ENCODE measurements at regions not wholly inside any gene's neighbourhood (a gene's known extent, or its start where the extent isn't known, plus 50 kb on each side); places are given as distances from the start of the nearest gene placed in this dataset.

DNA sequence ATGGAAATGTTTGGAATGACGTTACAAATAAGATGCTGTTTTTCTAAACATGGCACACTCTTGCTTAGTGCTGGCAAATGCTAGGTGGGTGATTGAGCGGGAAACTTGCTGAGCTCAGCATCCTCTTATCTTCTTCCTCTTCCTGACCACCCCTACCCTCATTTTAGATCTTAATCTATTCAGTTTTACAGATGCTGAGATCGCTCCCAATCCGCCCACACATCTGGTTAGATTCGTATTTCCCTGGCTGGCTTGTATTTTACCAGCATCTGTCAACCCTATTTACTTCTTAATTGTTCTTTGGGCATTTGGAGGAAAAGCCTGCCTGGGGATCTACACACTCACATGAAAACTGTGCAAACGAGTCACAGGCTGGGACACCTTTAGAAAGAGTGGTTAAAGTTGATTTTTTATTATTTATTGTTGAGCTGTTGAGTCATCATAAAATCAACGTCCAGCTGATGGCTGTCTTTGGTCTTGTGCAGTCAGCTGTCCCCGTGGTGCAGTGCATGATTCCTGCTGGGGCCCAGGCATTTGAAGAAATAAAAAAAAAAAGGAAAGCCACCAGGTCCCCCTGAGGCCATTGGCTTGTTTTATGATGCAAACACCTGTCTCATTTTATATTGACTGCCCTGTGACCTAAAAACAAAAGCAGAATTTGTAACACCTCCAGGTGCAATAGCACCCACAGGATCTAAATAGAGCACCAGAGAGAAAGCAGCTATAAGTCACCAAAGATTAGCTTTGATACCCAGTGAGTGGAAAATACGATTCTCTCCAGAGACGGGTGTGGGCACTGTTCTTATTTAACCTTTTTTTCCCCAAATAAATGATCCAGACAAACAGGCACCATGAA lies 258.6 kb downstream of the HS3ST3B1 start:
- intact Hi-C loops (cut with DNase I): no loop called here
- Histone ChIP-seq H3K4me3 (no peak overlapping the region), H3K4me1 (no peaks in the 10 kb centered on the region), H3K36me3 (no peaks in the 10 kb centered on the region), H3K27ac (no peak overlapping the region), H3K27me3 (no peaks in the 10 kb centered on the region), H3K9me3 (no peaks in the 10 kb centered on the region)
- no peak for DNase-seq
- WGBS, 2 donors: 38 to 46% methylated on average over 10 of the region's 10 CpGs
- TF ChIP-seq CTCF (IDR thresholded peaks at IDR 0.05) (no peak), POLR2A (IDR thresholded peaks at IDR 0.05) (no peak)

- no peak for DNase-seq
- no peaks in the 10 kb centered on the region for H3K36me3 ChIP-seq
- H3K4me1 ChIP-seq: peaks cover 0 to 2% (median 0%) of the 10 kb centered on the region in 3 donors
- no peaks in the 10 kb centered on the region for H3K27me3 ChIP-seq
- intact Hi-C loops (cut with DNase I): no loop called here
- no peaks in the 10 kb centered on the region for H3K9me3 ChIP-seq
- no peak overlapping the region for H3K4me3 ChIP-seq
- no peak overlapping the region for H3K27ac ChIP-seq
- 43 to 44% methylated on average over 4 of the region's 4 CpGs for WGBS, 2 donors
- TF ChIP-seq CTCF (IDR thresholded peaks at IDR 0.05) (no peak), POLR2A (IDR thresholded peaks at IDR 0.05) (no peak)
Observed at GRCh38 chr17:14557480-14557879, 256.6 kb downstream of the HS3ST3B1 start.

DNA sequence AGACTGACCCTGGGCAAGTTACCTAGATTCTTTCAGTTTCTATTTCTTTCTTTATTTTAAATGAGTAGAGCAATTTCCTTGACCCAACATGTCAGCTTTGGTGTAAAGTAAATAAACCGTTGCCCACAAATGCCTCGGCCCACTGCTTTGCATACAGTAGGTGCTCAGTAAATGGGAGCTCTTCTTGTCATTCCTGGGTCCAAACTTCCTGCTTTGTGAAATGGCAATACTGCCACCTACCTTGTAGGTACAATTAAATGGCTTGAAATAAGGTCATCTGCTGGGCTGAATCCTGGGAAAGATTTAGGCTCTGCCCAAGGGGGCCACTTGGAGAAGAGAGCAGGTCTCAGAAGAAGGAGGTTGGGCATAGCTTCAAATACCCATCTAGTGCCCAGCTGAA lies 253.0 kb downstream of the HS3ST3B1 start:
- DNase-seq: no peak
- no peaks in the 10 kb centered on the region for H3K36me3 ChIP-seq
- no peak overlapping the region for H3K27ac ChIP-seq
- no peak for TF ChIP-seq POLR2A (IDR thresholded peaks at IDR 0.05)
- peak in 1 of 6 experiments; percentile 28 for TF ChIP-seq CTCF (IDR thresholded peaks at IDR 0.05)
- 28 to 48% methylated on average over 2 of the region's 2 CpGs for WGBS, 2 donors
- H3K4me3 ChIP-seq: no peak overlapping the region
- intact Hi-C loops (cut with DNase I): no loop called here
- H3K9me3 ChIP-seq: no peaks in the 10 kb centered on the region
- no peaks in the 10 kb centered on the region for H3K27me3 ChIP-seq
- H3K4me1 ChIP-seq: peaks cover 0 to 6% (median 0%) of the 10 kb centered on the region in 3 donors

DNA sequence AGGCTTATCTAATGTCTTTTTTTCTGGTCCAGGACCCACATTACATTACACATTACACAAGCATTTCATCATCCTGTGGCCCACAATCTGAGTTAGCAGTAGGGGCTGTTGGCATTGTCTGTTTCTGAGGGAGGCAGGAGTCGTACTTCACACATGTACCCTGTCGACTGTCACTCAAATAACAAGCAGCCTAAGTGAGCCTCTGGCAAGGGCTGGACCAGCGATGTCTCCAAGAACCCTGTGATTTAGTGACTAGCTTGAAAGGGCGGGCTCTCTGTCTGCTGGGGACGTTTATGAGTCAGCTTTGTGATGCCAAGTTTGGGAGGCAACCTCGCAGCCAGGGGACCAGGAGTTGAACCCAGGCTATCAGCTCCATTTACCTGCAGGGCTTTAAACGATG lies 251.4 kb downstream of the HS3ST3B1 start:
- H3K27ac ChIP-seq: no peak overlapping the region
- no peaks in the 10 kb centered on the region for H3K36me3 ChIP-seq
- H3K27me3 ChIP-seq: no peaks in the 10 kb centered on the region
- intact Hi-C loops (cut with DNase I): no loop called here
- no peak for DNase-seq
- peak in 1 of 6 experiments; percentile 7 for TF ChIP-seq CTCF (IDR thresholded peaks at IDR 0.05)
- no peak for TF ChIP-seq POLR2A (IDR thresholded peaks at IDR 0.05)
- H3K9me3 ChIP-seq: no peaks in the 10 kb centered on the region
- 22 to 78% methylated on average over 5 to 7 of the region's 7 CpGs for WGBS, 2 donors
- H3K4me3 ChIP-seq: no peak overlapping the region
- H3K4me1 ChIP-seq: peaks cover 0 to 6% (median 0%) of the 10 kb centered on the region in 3 donors

- TF ChIP-seq CTCF (IDR thresholded peaks at IDR 0.05): no peak
- TF ChIP-seq POLR2A (IDR thresholded peaks at IDR 0.05): no peak
- intact Hi-C loops (cut with DNase I): no loop called here
- WGBS, 2 donors: 94% methylated on average over 2 of the region's 2 CpGs
- Histone ChIP-seq H3K27me3 (peaks cover 0 to 6% (median 0%) of the 10 kb centered on the region in 4 donors), H3K27ac (no peak overlapping the region), H3K4me3 (no peak overlapping the region), H3K4me1 (peaks cover 0 to 5% (median 0%) of the 10 kb centered on the region in 3 donors), H3K36me3 (no peaks in the 10 kb centered on the region), H3K9me3 (no peaks in the 10 kb centered on the region)
- DNase-seq: no peak
Observed at GRCh38 chr17:14547556-14547955, 246.7 kb downstream of the HS3ST3B1 start.
